IMR-90 (cell line): ENCODE measurements at regions not wholly inside any gene's neighbourhood (a gene's known extent, or its start where the extent isn't known, plus 50 kb on each side); places are given as distances from the start of the nearest gene placed in this dataset.

ENCODE experiments used
- ATAC-seq: fragments of 200-7000 bp; cut with Tn5 transposase; 2 replicates; pipeline ENCODE4 v1.9.1; 2020; ENCODE audit warnings: low read depth, mild to moderate bottlenecking, moderate library complexity
- BruUV-seq: library from RNA; stranded (reverse); fragments of 400-500 nt; replicated peaks from 2 replicates; lab custom pipeline; 2021; lab: Mats Ljungman, UMichigan
- CTCF ChIA-PET: fragments of 300-600 bp; formaldehyde crosslinking; extraction: SDS; loops from one replicate; lab custom pipeline; 2021; ENCODE audit warnings: antibody characterized with exemption; lab: Yijun Ruan, JAX
- POLR2A ChIA-PET: fragments of 300-600 bp; sonication (Branson Sonifier 250); formaldehyde crosslinking; loops from one replicate; lab custom pipeline; 2022; ENCODE audit warnings: antibody characterized with exemption; ENCODE audit not compliant: unreplicated experiment; lab: Charles Lee
- DNase-seq: peaks from one replicate; pipeline ENCODE4 v3.0.0; 2013
- H2AFZ ChIP-seq: replicated peaks from 2 replicates; pipeline ENCODE3; 2013; ENCODE audit warnings: low read length, mild to moderate bottlenecking; ENCODE audit not compliant: poor library complexity
- H2AK5ac ChIP-seq: 2 replicates; pipeline ENCODE4 v1.6.1; 2013; ENCODE audit warnings: low read depth, low read length, inconsistent platforms
- H2AK9ac ChIP-seq: replicated peaks from 2 replicates; pipeline ENCODE3; 2013; ENCODE audit warnings: mild to moderate bottlenecking, low read depth, low read length, moderate library complexity; ENCODE audit not compliant: poor library complexity
- H2BK120ac ChIP-seq: 2 replicates; pipeline ENCODE4 v1.6.1; 2013; ENCODE audit warnings: low read depth, low read length, inconsistent platforms
- H2BK15ac ChIP-seq: 3 replicates; pipeline ENCODE4 v1.6.1; 2013; ENCODE audit warnings: low read depth, low read length, inconsistent platforms
- H2BK20ac ChIP-seq: 2 replicates; pipeline ENCODE4 v1.6.1; 2013; ENCODE audit warnings: low read depth, mild to moderate bottlenecking, inconsistent platforms, low read length, moderate library complexity
- H2BK5ac ChIP-seq: 2 replicates; pipeline ENCODE4 v1.6.1; 2013; ENCODE audit warnings: mild to moderate bottlenecking, low read depth, low read length, inconsistent platforms; ENCODE audit not compliant: poor library complexity, severe bottlenecking
- H3K14ac ChIP-seq: replicated peaks from 2 replicates; pipeline ENCODE4 v1.6.1; 2013; ENCODE audit warnings: low read depth, low read length, inconsistent platforms
- H3K18ac ChIP-seq: 2 replicates; pipeline ENCODE4 v1.6.1; 2013; ENCODE audit warnings: low read depth, low read length, control low read depth
- H3K23ac ChIP-seq: 2 replicates; pipeline ENCODE4 v1.6.1; 2013; ENCODE audit warnings: low read depth, low read length, inconsistent platforms
- H3K27ac ChIP-seq: 2 replicates; pipeline ENCODE4 v1.5.1; 2013; ENCODE audit warnings: mild to moderate bottlenecking, control low read depth, low read length; ENCODE audit not compliant: insufficient read depth
- H3K27me3 ChIP-seq: 2 replicates; pipeline ENCODE4 v1.6.1; 2013; ENCODE audit warnings: low read length; ENCODE audit not compliant: control insufficient read depth, insufficient read depth
- H3K36me3 ChIP-seq: 2 replicates; pipeline ENCODE4 v1.6.1; 2013; ENCODE audit warnings: low read length, mixed read lengths; ENCODE audit not compliant: control insufficient read depth, insufficient read depth
- H3K4ac ChIP-seq: 2 replicates; pipeline ENCODE4 v1.6.1; 2013; ENCODE audit warnings: low read depth, low read length, inconsistent platforms
- H3K4me1 ChIP-seq: 2 replicates; pipeline ENCODE4 v1.6.1; 2013; ENCODE audit warnings: low read length, mixed read lengths; ENCODE audit not compliant: control insufficient read depth, insufficient read depth
- H3K4me2 ChIP-seq: 2 replicates; pipeline ENCODE4 v1.6.1; 2013; ENCODE audit warnings: low read depth, mild to moderate bottlenecking, control low read depth, low read length, moderate library complexity
- H3K4me3 ChIP-seq: 2 replicates; pipeline ENCODE4 v1.5.1; 2013; ENCODE audit warnings: low read depth, mild to moderate bottlenecking, control low read depth, low read length, moderate library complexity; ENCODE audit not compliant: insufficient read depth
- H3K56ac ChIP-seq: 2 replicates; pipeline ENCODE4 v1.6.1; 2013; ENCODE audit warnings: low read length, inconsistent platforms; ENCODE audit not compliant: insufficient read depth; ENCODE audit errors: extremely low read depth
- H3K79me1 ChIP-seq, 2 experiments: 2 replicates each; pipeline ENCODE4 v1.6.1; 2013; ENCODE audit warnings: low read length in 2 of 2, inconsistent platforms in 1 of 2, low read depth in 1 of 2
- H3K9ac ChIP-seq: 2 replicates; pipeline ENCODE4 v1.6.1; 2013; ENCODE audit warnings: low read depth, low read length, control low read depth
- H3K9me1 ChIP-seq: 2 replicates; pipeline ENCODE4 v1.6.1; 2013; ENCODE audit warnings: low read length, inconsistent platforms; ENCODE audit not compliant: insufficient read depth
- H3K9me3 ChIP-seq: 2 replicates; pipeline ENCODE4 v1.6.1; 2013; ENCODE audit warnings: low read length; ENCODE audit not compliant: control insufficient read depth, insufficient read depth
- H4K20me1 ChIP-seq: 2 replicates; pipeline ENCODE4 v1.6.1; 2013; ENCODE audit warnings: low read length, inconsistent platforms; ENCODE audit not compliant: insufficient read depth
- H4K5ac ChIP-seq: 2 replicates; pipeline ENCODE4 v1.6.1; 2013; ENCODE audit warnings: mild to moderate bottlenecking, low read depth, low read length, control low read depth
- H4K8ac ChIP-seq, 2 experiments: 2 replicates each; pipeline ENCODE4 v1.6.1; 2013; ENCODE audit warnings: low read depth in 2 of 2, low read length in 2 of 2, control low read depth in 1 of 2, inconsistent platforms in 1 of 2
- H4K91ac ChIP-seq: 2 replicates; pipeline ENCODE4 v1.6.1; 2013; ENCODE audit warnings: low read depth, low read length, inconsistent platforms; ENCODE audit not compliant: insufficient read depth
- BHLHE40 ChIP-seq: fragments of 150-350 bp; IDR thresholded peaks from 2 replicates; pipeline ENCODE4 v1.6.1; 2016; ENCODE audit warnings: mild to moderate bottlenecking, low read depth, low read length
- CEBPB ChIP-seq: IDR thresholded peaks from 2 replicates; pipeline ENCODE4 v1.6.1; 2012; ENCODE audit warnings: low read depth, low read length, improper control_type of control experiment
- CHD1 ChIP-seq: IDR thresholded peaks from 2 replicates; pipeline ENCODE4 v1.6.1; 2012; ENCODE audit warnings: low read depth, low read length, improper control_type of control experiment
- FOS ChIP-seq: fragments of 150-350 bp; IDR thresholded peaks from 2 replicates; pipeline ENCODE4 v1.6.1; 2016; ENCODE audit warnings: low read depth, low read length
- MAFK ChIP-seq: IDR thresholded peaks from 2 replicates; pipeline ENCODE4 v1.6.1; 2012; ENCODE audit warnings: low read depth, low read length, improper control_type of control experiment
- MAZ ChIP-seq: IDR thresholded peaks from 2 replicates; pipeline ENCODE4 v1.6.1; 2012; ENCODE audit warnings: low read depth, mild to moderate bottlenecking, low read length, improper control_type of control experiment, moderate library complexity, borderline replicate concordance
- MXI1 ChIP-seq: IDR thresholded peaks from 2 replicates; pipeline ENCODE4 v1.6.1; 2012; ENCODE audit warnings: low read depth, mild to moderate bottlenecking, low read length, moderate library complexity, borderline replicate concordance
- NFE2L2 ChIP-seq: fragments of 150-350 bp; IDR thresholded peaks from 2 replicates; pipeline ENCODE4 v1.6.1; 2016; ENCODE audit warnings: low read depth, mild to moderate bottlenecking, low read length
- POLR2A ChIP-seq: IDR thresholded peaks from 2 replicates; pipeline ENCODE4 v1.6.1; 2012; ENCODE audit warnings: mild to moderate bottlenecking, low read depth, low read length
- RAD21 ChIP-seq: IDR thresholded peaks from 2 replicates; pipeline ENCODE4 v1.6.1; 2012; ENCODE audit warnings: low read length, improper control_type of control experiment
- RCOR1 ChIP-seq: IDR thresholded peaks from 2 replicates; pipeline ENCODE4 v1.6.1; 2012; ENCODE audit warnings: mild to moderate bottlenecking, low read length, improper control_type of control experiment; ENCODE audit not compliant: insufficient replicate concordance
- RFX5 ChIP-seq: IDR thresholded peaks from 2 replicates; pipeline ENCODE4 v1.8.0; 2012; ENCODE audit warnings: low read depth, mild to moderate bottlenecking, low read length, moderate library complexity
- SMC3 ChIP-seq: fragments of 150-350 bp; IDR thresholded peaks from 2 replicates; pipeline ENCODE4 v1.6.1; 2016; ENCODE audit warnings: low read depth, mild to moderate bottlenecking, antibody characterized with exemption, low read length, moderate library complexity
- WGBS, 2 experiments: methylation state at CpG; one replicate each; pipeline versions ENCODE4 v1.1.5 to v1.1.7; 2013; ENCODE audit warnings: missing lambda C conversion rate in 2 of 2; ENCODE audit not compliant: insufficient read length in 1 of 2; ENCODE audit errors: extremely low coverage in 2 of 2; 5-methylcytosine and 5-hydroxymethylcytosine counted together
- dilution Hi-C: fragments of 300-500 bp; cut with HindIII; formaldehyde crosslinking; loops from one replicate; pipeline ENCODE4 v1.14.3; 2018; ENCODE audit warnings: low sequenced_read_pairs; ENCODE audit not compliant: unreplicated experiment
- in situ Hi-C: fragments of 300-500 bp; cut with MboI; formaldehyde crosslinking; loops from 3 replicates; pipeline ENCODE4 v1.14.3; 2019; ENCODE audit warnings: low sequenced_read_pairs, inconsistent platforms, mixed read lengths
- intact Hi-C: fragments of 100-400 bp; cut with micrococcal nuclease; formaldehyde crosslinking; loops from 2 replicates; pipeline ENCODE4 v1.10.0; 2022
- TF ChIP-seq, protein P1 (sequence below): conservative IDR thresholded peaks from 2 replicates; pipeline ENCODE4 v1.5.1; 2012; ENCODE audit warnings: mild to moderate bottlenecking, low read depth, low read length, improper control_type of control experiment
- TF ChIP-seq, protein P2 (sequence below): fragments of 150-350 bp; IDR thresholded peaks from 2 replicates; pipeline ENCODE4 v1.6.1; 2017; ENCODE audit warnings: mild to moderate bottlenecking, antibody characterized with exemption, low read length, low read depth
- TF ChIP-seq, protein P3 (sequence below): fragments of 150-350 bp; IDR thresholded peaks from 2 replicates; pipeline ENCODE4 v1.6.1; 2016; ENCODE audit warnings: low read depth, mild to moderate bottlenecking, low read length, moderate library complexity, borderline replicate concordance

DNA sequence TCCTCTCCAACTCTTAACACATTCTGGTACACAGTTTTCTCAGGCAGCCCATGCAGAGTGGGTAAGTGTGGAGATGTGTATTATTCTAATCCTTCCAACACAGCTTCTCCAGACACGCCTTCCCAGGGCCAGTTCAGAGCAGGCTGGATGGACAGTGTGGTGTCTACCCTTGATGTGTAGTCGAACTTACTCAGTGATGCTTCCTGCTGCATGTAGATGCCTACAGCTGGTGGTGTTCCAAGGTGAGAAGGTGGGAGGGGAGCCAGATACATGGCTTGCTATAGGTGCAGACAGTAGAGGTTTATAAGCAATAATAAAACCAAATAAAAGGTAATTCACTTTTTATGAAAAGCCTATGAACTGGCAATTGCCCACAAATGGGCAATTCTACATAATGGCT lies 104.0 kb downstream of the QRSL1 start:
- H3K4me3 ChIP-seq, result no peak overlapping the region
- TF ChIP-seq SMC3 (no peak), CEBPB (no peak), NFE2L2 (no peak), MAZ (no peak), POLR2A (no peak), FOS (no peak), RCOR1 (no peak), CHD1 (no peak), RFX5 (no peak), BHLHE40 (no peak), MAFK (no peak), MXI1 (no peak), RAD21 (no peak)
- TF ChIP-seq, protein P1, sequence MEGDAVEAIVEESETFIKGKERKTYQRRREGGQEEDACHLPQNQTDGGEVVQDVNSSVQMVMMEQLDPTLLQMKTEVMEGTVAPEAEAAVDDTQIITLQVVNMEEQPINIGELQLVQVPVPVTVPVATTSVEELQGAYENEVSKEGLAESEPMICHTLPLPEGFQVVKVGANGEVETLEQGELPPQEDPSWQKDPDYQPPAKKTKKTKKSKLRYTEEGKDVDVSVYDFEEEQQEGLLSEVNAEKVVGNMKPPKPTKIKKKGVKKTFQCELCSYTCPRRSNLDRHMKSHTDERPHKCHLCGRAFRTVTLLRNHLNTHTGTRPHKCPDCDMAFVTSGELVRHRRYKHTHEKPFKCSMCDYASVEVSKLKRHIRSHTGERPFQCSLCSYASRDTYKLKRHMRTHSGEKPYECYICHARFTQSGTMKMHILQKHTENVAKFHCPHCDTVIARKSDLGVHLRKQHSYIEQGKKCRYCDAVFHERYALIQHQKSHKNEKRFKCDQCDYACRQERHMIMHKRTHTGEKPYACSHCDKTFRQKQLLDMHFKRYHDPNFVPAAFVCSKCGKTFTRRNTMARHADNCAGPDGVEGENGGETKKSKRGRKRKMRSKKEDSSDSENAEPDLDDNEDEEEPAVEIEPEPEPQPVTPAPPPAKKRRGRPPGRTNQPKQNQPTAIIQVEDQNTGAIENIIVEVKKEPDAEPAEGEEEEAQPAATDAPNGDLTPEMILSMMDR, result no peak
- TF ChIP-seq, protein P2, sequence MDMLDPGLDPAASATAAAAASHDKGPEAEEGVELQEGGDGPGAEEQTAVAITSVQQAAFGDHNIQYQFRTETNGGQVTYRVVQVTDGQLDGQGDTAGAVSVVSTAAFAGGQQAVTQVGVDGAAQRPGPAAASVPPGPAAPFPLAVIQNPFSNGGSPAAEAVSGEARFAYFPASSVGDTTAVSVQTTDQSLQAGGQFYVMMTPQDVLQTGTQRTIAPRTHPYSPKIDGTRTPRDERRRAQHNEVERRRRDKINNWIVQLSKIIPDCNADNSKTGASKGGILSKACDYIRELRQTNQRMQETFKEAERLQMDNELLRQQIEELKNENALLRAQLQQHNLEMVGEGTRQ, result no peak
- TF ChIP-seq, protein P3, sequence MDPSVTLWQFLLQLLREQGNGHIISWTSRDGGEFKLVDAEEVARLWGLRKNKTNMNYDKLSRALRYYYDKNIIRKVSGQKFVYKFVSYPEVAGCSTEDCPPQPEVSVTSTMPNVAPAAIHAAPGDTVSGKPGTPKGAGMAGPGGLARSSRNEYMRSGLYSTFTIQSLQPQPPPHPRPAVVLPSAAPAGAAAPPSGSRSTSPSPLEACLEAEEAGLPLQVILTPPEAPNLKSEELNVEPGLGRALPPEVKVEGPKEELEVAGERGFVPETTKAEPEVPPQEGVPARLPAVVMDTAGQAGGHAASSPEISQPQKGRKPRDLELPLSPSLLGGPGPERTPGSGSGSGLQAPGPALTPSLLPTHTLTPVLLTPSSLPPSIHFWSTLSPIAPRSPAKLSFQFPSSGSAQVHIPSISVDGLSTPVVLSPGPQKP, result no peak
- no peaks in the 10 kb centered on the region for H3K9me3 ChIP-seq
- no peak overlapping the region for H3K56ac ChIP-seq
- H3K4ac ChIP-seq, result no peak overlapping the region
- H4K20me1 ChIP-seq, result no peaks in the 10 kb centered on the region
- H3K23ac ChIP-seq, result no peak overlapping the region
- no CpG with 5 or more reads among the region's 2 CpGs for WGBS, 2 experiments
- H2AK9ac ChIP-seq, result peak overlapping the region; percentile 52
- no peak overlapping the region for H3K14ac ChIP-seq
- H2BK120ac ChIP-seq, result no peak overlapping the region
- H2AFZ ChIP-seq, result no peak overlapping the region
- H2AK5ac ChIP-seq, result no peak overlapping the region
- H4K91ac ChIP-seq, result no peak overlapping the region
- ChIA-PET CTCF (no interaction called here), POLR2A (no interaction called here)
- H3K18ac ChIP-seq, result no peak overlapping the region
- no peak overlapping the region for H2BK15ac ChIP-seq
- ATAC-seq (no peak), DNase-seq (no peak)
- no peak overlapping the region for H3K27ac ChIP-seq
- no peak overlapping the region for H3K4me2 ChIP-seq
- no peaks in the 10 kb centered on the region for H3K36me3 ChIP-seq
- no peak overlapping the region for H2BK5ac ChIP-seq
- no peaks in the 10 kb centered on the region for H3K4me1 ChIP-seq
- no TSS peak for BruUV-seq
- intact Hi-C loops, result no loop called here
- no peak overlapping the region for H2BK20ac ChIP-seq
- H4K5ac ChIP-seq, result no peak overlapping the region
- no peak overlapping the region for H4K8ac ChIP-seq
- H3K27me3 ChIP-seq, result peaks cover 18% of the 10 kb centered on the region
- no peaks in the 10 kb centered on the region for H3K79me1 ChIP-seq
- in situ Hi-C loops, result no loop called here
- H3K9me1 ChIP-seq, result no peaks in the 10 kb centered on the region
- dilution Hi-C loops, result no loop called here
- no peak overlapping the region for H3K9ac ChIP-seq
